GM12878 (cell line): ENCODE measurements at regions not wholly inside any gene's neighbourhood (a gene's known extent, or its start where the extent isn't known, plus 50 kb on each side); places are given as distances from the start of the nearest gene placed in this dataset.

ENCODE experiments used
- ATAC-seq: fragments of 200-7000 bp; cut with Tn5 transposase; 3 replicates; pipeline ENCODE4 v1.9.1; 2020; ENCODE audit warnings: mild to moderate bottlenecking, moderate library complexity
- BruUV-seq: library from RNA; stranded (reverse); fragments of 400-500 nt; replicated peaks from 2 replicates; lab custom pipeline; 2021; lab: Mats Ljungman, UMichigan
- CTCF ChIA-PET: fragments of 300-600 bp; sonication (Branson Sonifier 250); formaldehyde crosslinking; extraction: SDS; loops from one replicate; lab custom pipeline; 2021; ENCODE audit warnings: inconsistent platforms; lab: Yijun Ruan, JAX
- POLR2A ChIA-PET: fragments of 350-600 bp; formaldehyde crosslinking; extraction: SDS; loops from one replicate; lab custom pipeline; 2021; ENCODE audit warnings: inconsistent platforms; lab: Charles Lee
- RAD21 ChIA-PET: fragments of 300-600 bp; sonication (Branson Sonifier 250); formaldehyde crosslinking; loops from one replicate; lab custom pipeline; 2023; ENCODE audit warnings: antibody characterized with exemption; ENCODE audit not compliant: unreplicated experiment; lab: Charles Lee
- SMC1A ChIA-PET: fragments of 300-600 bp; sonication (Branson Sonifier 250); formaldehyde crosslinking; loops from one replicate; lab custom pipeline; 2023; ENCODE audit not compliant: unreplicated experiment, uncharacterized antibody; lab: Charles Lee
- DNase-seq: peaks from one replicate; pipeline ENCODE4 v3.0.0-alpha.2; 2011; ENCODE audit warnings: low read depth, low spot score
- FAIRE-seq: peaks from 3 replicates; lab custom pipeline; 2011; peaks lifted over from hg19 to GRCh38; lab: Jason Lieb, UNC
- H2AFZ ChIP-seq: 2 replicates; pipeline ENCODE4 v1.6.0; 2011; ENCODE audit warnings: low read depth, low read length, control low read depth; ENCODE audit not compliant: control insufficient read depth
- H3K27ac ChIP-seq: 2 replicates; pipeline ENCODE4 v1.5.1; 2011; ENCODE audit warnings: control low read depth; ENCODE audit not compliant: control insufficient read depth, insufficient read depth
- H3K27me3 ChIP-seq, 2 experiments: replicated peaks in 1 of 2; 2 replicates each; pipeline versions ENCODE4 v1.6.0 to v1.6.1; 2011; ENCODE audit warnings: low read length in 1 of 2; ENCODE audit not compliant: control insufficient read depth in 2 of 2, insufficient read depth in 2 of 2
- H3K36me3 ChIP-seq, 2 experiments: 2 replicates each; pipeline ENCODE4 v1.5.1; 2011; ENCODE audit warnings: low read length in 1 of 2; ENCODE audit not compliant: control insufficient read depth in 2 of 2, insufficient read depth in 2 of 2
- H3K4me1 ChIP-seq: 2 replicates; pipeline ENCODE4 v1.6.1; 2011; ENCODE audit warnings: mild to moderate bottlenecking, low read length, moderate library complexity, mixed read lengths; ENCODE audit not compliant: control insufficient read depth, insufficient read depth
- H3K4me2 ChIP-seq: 2 replicates; pipeline ENCODE4 v1.6.0; 2011; ENCODE audit warnings: control low read depth; ENCODE audit not compliant: control insufficient read depth, insufficient read depth
- H3K4me3 ChIP-seq: fragments of 200-600 bp; sonication (generic); 2 replicates; pipeline ENCODE4 v1.5.1; 2016
- H3K79me2 ChIP-seq: 2 replicates; pipeline ENCODE4 v1.6.0; 2011; ENCODE audit warnings: low read length; ENCODE audit not compliant: control insufficient read depth, insufficient read depth
- H3K9ac ChIP-seq: 2 replicates; pipeline ENCODE4 v1.8.0; 2011; ENCODE audit warnings: low read length, control low read depth, mixed read lengths; ENCODE audit not compliant: control insufficient read depth, insufficient read depth
- H3K9me3 ChIP-seq: replicated peaks from 3 replicates; pipeline ENCODE4 v1.5.1; 2011; ENCODE audit warnings: mild to moderate bottlenecking, low read length; ENCODE audit not compliant: control insufficient read depth, insufficient read depth
- H4K20me1 ChIP-seq: 2 replicates; pipeline ENCODE4 v1.6.0; 2011; ENCODE audit not compliant: control insufficient read depth, insufficient read depth
- ATF7 ChIP-seq: fragments of 450-650 bp; IDR thresholded peaks from 2 replicates; pipeline ENCODE4 v1.6.1; 2016; ENCODE audit warnings: low read depth, mild to moderate bottlenecking
- BACH1 ChIP-seq: fragments of 450-650 bp; IDR thresholded peaks from 2 replicates; pipeline ENCODE4 v1.6.1; 2017; ENCODE audit warnings: mild to moderate bottlenecking, borderline replicate concordance
- BHLHE40 ChIP-seq, 2 experiments: fragments of 450-650 bp in 1 of 2; IDR thresholded peaks; 2 replicates each; pipeline ENCODE4 v1.6.1; 2011 to 2017; ENCODE audit warnings: low read depth in 2 of 2, borderline replicate concordance in 1 of 2, improper control_type of control experiment in 1 of 2, low read length in 1 of 2, mild to moderate bottlenecking in 1 of 2
- GATAD2B ChIP-seq: fragments of 450-650 bp; conservative IDR thresholded peaks from 2 replicates; pipeline ENCODE4 v1.6.1; 2017; ENCODE audit warnings: low read depth, mild to moderate bottlenecking, moderate library complexity
- HDAC6 ChIP-seq: fragments of 200-600 bp; sonication (generic); IDR thresholded peaks from one replicate; pipeline ENCODE4 v1.8.0; 2017; ENCODE audit warnings: antibody characterized with exemption; ENCODE audit not compliant: unreplicated experiment
- SMAD5 ChIP-seq: IDR thresholded peaks from 2 replicates; pipeline ENCODE4 v1.6.1; 2016; ENCODE audit warnings: antibody characterized with exemption, low read depth
- TAF1 ChIP-seq: IDR thresholded peaks from 2 replicates; pipeline ENCODE4 v1.6.1; 2011; ENCODE audit warnings: mild to moderate bottlenecking, low read depth, low read length, borderline replicate concordance
- TARDBP ChIP-seq: IDR thresholded peaks from 2 replicates; pipeline ENCODE4 v1.6.1; 2016; ENCODE audit warnings: borderline replicate concordance
- WGBS: methylation state at CpG from one replicate; pipeline ENCODE4 v1.1.6; 2016; ENCODE audit warnings: low lambda C conversion rate; ENCODE audit not compliant: insufficient replicate concordance, insufficient coverage; ENCODE audit errors: missing lambda C conversion rate; 5-methylcytosine and 5-hydroxymethylcytosine counted together
- in situ Hi-C: fragments of 300-500 bp; cut with MboI; formaldehyde crosslinking; loops from 9 replicates; pipeline ENCODE4 v1.14.3; 2018; ENCODE audit warnings: mixed read lengths
- intact Hi-C: fragments of 100-400 bp; cut with micrococcal nuclease; formaldehyde crosslinking; loops from one replicate; pipeline ENCODE4 v1.14.2; 2022; ENCODE audit not compliant: unreplicated experiment
- TF ChIP-seq, protein P1 (sequence below): fragments of 450-650 bp; IDR thresholded peaks from 2 replicates; pipeline ENCODE4 v1.6.1; 2018; ENCODE audit warnings: mild to moderate bottlenecking, low read depth, moderate library complexity; ENCODE audit not compliant: partially characterized antibody
- TF ChIP-seq, protein P2 (sequence below): fragments of 450-650 bp; IDR thresholded peaks from 2 replicates; pipeline ENCODE4 v1.6.1; 2016; ENCODE audit warnings: mild to moderate bottlenecking
- TF ChIP-seq, protein P3 (sequence below): fragments of 450-650 bp; IDR thresholded peaks from 2 replicates; pipeline ENCODE4 v1.6.1; 2017; ENCODE audit warnings: borderline replicate concordance
- TF ChIP-seq, protein P4 (sequence below): IDR thresholded peaks from 2 replicates; pipeline ENCODE4 v1.6.1; 2012; ENCODE audit warnings: low read depth, low read length, improper control_type of control experiment
- TF ChIP-seq, protein P5 (sequence below): fragments of 450-650 bp; formaldehyde crosslinking; IDR thresholded peaks from 2 replicates; pipeline ENCODE4 v1.4.0; 2020; ENCODE audit warnings: mild to moderate bottlenecking, moderate library complexity

DNA sequence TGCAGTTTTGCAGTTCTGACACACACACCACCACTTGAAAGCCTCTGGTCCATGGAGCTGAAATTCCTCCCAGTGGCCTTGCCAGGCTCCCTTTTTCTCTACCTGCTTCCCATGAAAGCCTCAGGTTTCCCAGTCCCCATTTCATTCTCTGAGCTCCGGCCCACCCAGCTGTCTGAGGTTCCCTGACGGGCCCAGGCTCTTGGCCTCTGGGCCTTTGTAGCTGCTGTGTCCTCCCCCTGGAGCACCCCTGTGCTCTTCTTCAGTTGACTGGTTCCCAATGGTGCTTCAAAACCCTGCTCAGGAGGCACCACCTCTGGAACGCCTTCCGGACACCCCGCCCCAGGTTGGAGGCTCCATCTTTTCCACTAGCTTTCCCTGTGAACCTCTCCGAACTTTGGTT, 155.9 kb upstream of the SHB start:
- ChIA-PET POLR2A (interaction anchor here (0.6 to 1.9 kb wide), 5 partner anchors 17 to 514 kb away, joined by 3 to 7 read pairs (median 3); no protein-coding TSS in a partner anchor), SMC1A (interaction anchor here (0.6 to 7.7 kb wide), 14 partner anchors 9 to 136 kb away, joined by 3 to 88 read pairs (median 4); no protein-coding TSS in a partner anchor), RAD21 (interaction anchor here (0.7 to 7.8 kb wide), 10 partner anchors 8 to 136 kb away, joined by 3 to 97 read pairs (median 6); no protein-coding TSS in a partner anchor), CTCF (interaction anchor here (0.8 to 1.8 kb wide), 5 partner anchors 13 to 137 kb away, joined by 3 to 6 read pairs (median 3); no protein-coding TSS in a partner anchor)
- in situ Hi-C loops (no loop called here), intact Hi-C loops (no loop called here)
- WGBS: 48% methylated on average over 6 of the region's 6 CpGs
- Histone ChIP-seq H3K4me1 (peaks cover 7% of the 10 kb centered on the region), H3K27me3 (peaks cover 0 to 5% of the 10 kb centered on the region in 2 experiments), H4K20me1 (no peaks in the 10 kb centered on the region), H2AFZ (no peak overlapping the region), H3K36me3 (no peaks in the 10 kb centered on the region), H3K4me2 (no peak overlapping the region), H3K9ac (no peak overlapping the region), H3K79me2 (no peaks in the 10 kb centered on the region), H3K9me3 (no peaks in the 10 kb centered on the region), H3K4me3 (no peak overlapping the region), H3K27ac (no peak overlapping the region)
- BruUV-seq: no TSS peak
- DNase-seq (no peak), FAIRE-seq (no peak), ATAC-seq (no peak)
- TF ChIP-seq TAF1 (no peak), ATF7 (no peak), BHLHE40 (IDR thresholded peaks at IDR 0.05; ENCODE audit: borderline replicate concordance in 1 of 2, low read depth in 2 of 2, low read length in 1 of 2) (no peak), GATAD2B (no peak), BACH1 (no peak), SMAD5 (no peak), TARDBP (no peak), HDAC6 (no peak)
- TF ChIP-seq, protein P1, sequence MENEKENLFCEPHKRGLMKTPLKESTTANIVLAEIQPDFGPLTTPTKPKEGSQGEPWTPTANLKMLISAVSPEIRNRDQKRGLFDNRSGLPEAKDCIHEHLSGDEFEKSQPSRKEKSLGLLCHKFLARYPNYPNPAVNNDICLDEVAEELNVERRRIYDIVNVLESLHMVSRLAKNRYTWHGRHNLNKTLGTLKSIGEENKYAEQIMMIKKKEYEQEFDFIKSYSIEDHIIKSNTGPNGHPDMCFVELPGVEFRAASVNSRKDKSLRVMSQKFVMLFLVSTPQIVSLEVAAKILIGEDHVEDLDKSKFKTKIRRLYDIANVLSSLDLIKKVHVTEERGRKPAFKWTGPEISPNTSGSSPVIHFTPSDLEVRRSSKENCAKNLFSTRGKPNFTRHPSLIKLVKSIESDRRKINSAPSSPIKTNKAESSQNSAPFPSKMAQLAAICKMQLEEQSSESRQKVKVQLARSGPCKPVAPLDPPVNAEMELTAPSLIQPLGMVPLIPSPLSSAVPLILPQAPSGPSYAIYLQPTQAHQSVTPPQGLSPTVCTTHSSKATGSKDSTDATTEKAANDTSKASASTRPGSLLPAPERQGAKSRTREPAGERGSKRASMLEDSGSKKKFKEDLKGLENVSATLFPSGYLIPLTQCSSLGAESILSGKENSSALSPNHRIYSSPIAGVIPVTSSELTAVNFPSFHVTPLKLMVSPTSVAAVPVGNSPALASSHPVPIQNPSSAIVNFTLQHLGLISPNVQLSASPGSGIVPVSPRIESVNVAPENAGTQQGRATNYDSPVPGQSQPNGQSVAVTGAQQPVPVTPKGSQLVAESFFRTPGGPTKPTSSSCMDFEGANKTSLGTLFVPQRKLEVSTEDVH: no peak
- TF ChIP-seq, protein P2, sequence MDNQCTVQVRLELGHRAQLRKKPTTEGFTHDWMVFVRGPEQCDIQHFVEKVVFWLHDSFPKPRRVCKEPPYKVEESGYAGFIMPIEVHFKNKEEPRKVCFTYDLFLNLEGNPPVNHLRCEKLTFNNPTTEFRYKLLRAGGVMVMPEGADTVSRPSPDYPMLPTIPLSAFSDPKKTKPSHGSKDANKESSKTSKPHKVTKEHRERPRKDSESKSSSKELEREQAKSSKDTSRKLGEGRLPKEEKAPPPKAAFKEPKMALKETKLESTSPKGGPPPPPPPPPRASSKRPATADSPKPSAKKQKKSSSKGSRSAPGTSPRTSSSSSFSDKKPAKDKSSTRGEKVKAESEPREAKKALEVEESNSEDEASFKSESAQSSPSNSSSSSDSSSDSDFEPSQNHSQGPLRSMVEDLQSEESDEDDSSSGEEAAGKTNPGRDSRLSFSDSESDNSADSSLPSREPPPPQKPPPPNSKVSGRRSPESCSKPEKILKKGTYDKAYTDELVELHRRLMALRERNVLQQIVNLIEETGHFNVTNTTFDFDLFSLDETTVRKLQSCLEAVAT: no peak
- TF ChIP-seq, protein P3, sequence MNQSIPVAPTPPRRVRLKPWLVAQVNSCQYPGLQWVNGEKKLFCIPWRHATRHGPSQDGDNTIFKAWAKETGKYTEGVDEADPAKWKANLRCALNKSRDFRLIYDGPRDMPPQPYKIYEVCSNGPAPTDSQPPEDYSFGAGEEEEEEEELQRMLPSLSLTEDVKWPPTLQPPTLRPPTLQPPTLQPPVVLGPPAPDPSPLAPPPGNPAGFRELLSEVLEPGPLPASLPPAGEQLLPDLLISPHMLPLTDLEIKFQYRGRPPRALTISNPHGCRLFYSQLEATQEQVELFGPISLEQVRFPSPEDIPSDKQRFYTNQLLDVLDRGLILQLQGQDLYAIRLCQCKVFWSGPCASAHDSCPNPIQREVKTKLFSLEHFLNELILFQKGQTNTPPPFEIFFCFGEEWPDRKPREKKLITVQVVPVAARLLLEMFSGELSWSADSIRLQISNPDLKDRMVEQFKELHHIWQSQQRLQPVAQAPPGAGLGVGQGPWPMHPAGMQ: no peak
- TF ChIP-seq, protein P4, sequence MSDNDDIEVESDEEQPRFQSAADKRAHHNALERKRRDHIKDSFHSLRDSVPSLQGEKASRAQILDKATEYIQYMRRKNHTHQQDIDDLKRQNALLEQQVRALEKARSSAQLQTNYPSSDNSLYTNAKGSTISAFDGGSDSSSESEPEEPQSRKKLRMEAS: no peak
- TF ChIP-seq, protein P5, sequence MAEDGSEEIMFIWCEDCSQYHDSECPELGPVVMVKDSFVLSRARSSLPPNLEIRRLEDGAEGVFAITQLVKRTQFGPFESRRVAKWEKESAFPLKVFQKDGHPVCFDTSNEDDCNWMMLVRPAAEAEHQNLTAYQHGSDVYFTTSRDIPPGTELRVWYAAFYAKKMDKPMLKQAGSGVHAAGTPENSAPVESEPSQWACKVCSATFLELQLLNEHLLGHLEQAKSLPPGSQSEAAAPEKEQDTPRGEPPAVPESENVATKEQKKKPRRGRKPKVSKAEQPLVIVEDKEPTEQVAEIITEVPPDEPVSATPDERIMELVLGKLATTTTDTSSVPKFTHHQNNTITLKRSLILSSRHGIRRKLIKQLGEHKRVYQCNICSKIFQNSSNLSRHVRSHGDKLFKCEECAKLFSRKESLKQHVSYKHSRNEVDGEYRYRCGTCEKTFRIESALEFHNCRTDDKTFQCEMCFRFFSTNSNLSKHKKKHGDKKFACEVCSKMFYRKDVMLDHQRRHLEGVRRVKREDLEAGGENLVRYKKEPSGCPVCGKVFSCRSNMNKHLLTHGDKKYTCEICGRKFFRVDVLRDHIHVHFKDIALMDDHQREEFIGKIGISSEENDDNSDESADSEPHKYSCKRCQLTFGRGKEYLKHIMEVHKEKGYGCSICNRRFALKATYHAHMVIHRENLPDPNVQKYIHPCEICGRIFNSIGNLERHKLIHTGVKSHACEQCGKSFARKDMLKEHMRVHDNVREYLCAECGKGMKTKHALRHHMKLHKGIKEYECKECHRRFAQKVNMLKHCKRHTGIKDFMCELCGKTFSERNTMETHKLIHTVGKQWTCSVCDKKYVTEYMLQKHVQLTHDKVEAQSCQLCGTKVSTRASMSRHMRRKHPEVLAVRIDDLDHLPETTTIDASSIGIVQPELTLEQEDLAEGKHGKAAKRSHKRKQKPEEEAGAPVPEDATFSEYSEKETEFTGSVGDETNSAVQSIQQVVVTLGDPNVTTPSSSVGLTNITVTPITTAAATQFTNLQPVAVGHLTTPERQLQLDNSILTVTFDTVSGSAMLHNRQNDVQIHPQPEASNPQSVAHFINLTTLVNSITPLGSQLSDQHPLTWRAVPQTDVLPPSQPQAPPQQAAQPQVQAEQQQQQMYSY: no peak
